ENCODE measurements at regions not wholly inside any gene's neighbourhood (a gene's known extent, or its start where the extent isn't known, plus 50 kb on each side); places are given as distances from the start of the nearest gene placed in this dataset.

DNA sequence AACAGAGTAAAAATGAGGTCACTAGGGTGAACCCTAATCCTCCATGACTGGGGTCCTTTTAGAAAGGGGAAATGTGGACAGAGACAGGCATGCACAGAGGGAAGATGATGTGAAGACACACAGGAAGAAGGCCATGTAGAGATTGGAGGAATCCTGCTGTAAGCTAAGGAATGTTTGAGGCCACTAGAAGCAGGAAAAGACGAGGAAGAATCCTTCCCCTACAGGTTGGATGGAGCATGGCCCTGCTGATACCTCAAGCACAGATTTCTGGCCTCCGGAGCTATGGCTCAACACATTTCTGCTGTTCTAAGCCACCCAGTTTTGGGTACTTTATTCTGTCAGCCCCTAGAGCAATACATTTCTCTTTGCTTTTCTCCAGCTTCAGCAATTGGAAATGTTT, 486.9 kb downstream of the MIAT start:
- peaks cover 7% of the 10 kb centered on the region for H3K9me3 Mint-ChIP-seq
- peaks cover 22% of the 10 kb centered on the region for H3K4me1 Mint-ChIP-seq
- H3K27ac Mint-ChIP-seq = no peak overlapping the region
- H3K36me3 Mint-ChIP-seq = no peaks in the 10 kb centered on the region
- DNase-seq (ENCODE audit: low spot score in 2 of 2, unreplicated experiment in 2 of 2) = no peak
- H3K27me3 Mint-ChIP-seq (ENCODE audit: low read depth) = peaks cover 7% of the 10 kb centered on the region
- TF ChIP-seq, protein P1, sequence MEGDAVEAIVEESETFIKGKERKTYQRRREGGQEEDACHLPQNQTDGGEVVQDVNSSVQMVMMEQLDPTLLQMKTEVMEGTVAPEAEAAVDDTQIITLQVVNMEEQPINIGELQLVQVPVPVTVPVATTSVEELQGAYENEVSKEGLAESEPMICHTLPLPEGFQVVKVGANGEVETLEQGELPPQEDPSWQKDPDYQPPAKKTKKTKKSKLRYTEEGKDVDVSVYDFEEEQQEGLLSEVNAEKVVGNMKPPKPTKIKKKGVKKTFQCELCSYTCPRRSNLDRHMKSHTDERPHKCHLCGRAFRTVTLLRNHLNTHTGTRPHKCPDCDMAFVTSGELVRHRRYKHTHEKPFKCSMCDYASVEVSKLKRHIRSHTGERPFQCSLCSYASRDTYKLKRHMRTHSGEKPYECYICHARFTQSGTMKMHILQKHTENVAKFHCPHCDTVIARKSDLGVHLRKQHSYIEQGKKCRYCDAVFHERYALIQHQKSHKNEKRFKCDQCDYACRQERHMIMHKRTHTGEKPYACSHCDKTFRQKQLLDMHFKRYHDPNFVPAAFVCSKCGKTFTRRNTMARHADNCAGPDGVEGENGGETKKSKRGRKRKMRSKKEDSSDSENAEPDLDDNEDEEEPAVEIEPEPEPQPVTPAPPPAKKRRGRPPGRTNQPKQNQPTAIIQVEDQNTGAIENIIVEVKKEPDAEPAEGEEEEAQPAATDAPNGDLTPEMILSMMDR (IDR thresholded peaks at IDR 0.05; ENCODE audit: unreplicated experiment) = no peak
- no peak overlapping the region for H3K4me3 Mint-ChIP-seq

DNA sequence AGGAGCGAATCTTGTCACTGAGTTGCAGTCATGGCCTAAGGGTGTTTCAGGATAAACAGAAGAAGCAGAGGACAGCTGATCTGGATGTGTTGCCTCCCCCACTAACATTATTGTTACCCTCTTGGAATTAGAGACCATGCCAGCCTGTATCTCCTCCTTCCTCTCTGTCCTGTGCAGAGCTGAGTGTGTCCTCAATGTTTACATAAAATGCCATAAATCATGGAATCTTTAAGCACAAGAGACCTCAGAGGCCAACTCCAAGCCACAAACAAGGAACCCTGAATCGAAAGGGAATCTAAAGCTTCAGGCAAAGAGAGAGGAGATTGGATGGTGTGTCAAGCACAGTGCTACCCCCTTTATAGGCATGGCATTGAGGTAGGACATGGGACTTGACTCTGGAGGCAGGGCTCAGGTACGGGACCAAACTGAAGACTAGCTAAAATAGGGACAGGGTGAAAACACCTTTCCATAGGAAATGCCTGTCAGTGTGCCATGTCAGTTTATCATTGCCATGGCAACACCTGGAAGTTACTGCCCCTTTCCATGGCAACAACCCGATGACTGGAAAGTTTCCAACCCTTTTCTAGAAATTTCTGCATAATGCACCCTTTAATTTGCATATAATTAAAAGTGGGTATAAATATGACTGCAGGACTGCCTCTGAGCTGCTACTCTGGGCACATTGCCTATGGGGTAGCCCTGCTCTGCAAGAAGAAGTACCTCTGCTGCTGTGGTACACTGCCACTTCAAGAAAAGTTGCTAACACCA, 489.7 kb downstream of the MIAT start:
- Mint-ChIP-seq H3K4me3 (no peak overlapping the region), H3K27ac (no peak overlapping the region), H3K27me3 (ENCODE audit: low read depth) (peaks cover 5% of the 10 kb centered on the region)

DNA sequence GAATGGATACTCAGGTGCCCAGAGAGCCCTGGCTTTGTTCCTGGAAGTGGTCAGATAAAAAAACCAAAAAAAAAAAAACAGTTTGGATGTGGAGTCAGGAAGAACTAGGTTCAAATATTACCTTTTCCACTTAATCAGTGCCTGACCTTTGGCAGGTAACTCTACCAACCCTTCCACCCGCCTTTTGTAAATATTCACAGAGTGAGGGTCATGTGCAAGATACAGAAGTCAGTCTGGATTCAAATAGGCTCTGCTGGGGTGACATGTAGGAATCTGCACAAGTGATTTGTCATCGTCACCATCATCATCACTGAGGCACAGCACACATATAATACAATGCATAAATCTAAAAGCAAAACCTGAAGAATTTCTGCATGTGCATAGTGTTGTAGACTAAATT, 490.7 kb downstream of the MIAT start:
- TF ChIP-seq, protein P1 (IDR thresholded peaks at IDR 0.05; ENCODE audit: unreplicated experiment) = no peak
- peaks cover 12% of the 10 kb centered on the region for H3K9me3 Mint-ChIP-seq
- H3K4me3 Mint-ChIP-seq = no peak overlapping the region
- peaks cover 12% of the 10 kb centered on the region for H3K4me1 Mint-ChIP-seq
- no peak overlapping the region for H3K27ac Mint-ChIP-seq
- H3K27me3 Mint-ChIP-seq (ENCODE audit: low read depth) = peaks cover 2% of the 10 kb centered on the region
- DNase-seq (ENCODE audit: low spot score in 2 of 2, unreplicated experiment in 2 of 2) = no peak
- H3K36me3 Mint-ChIP-seq = no peaks in the 10 kb centered on the region

More for the DNA sequence above, 489.7 kb downstream of the MIAT start:
- no peak for DNase-seq (ENCODE audit: low spot score in 2 of 2, unreplicated experiment in 2 of 2)
- H3K4me1 Mint-ChIP-seq = peaks cover 14% of the 10 kb centered on the region
- TF ChIP-seq, protein P1 (IDR thresholded peaks at IDR 0.05; ENCODE audit: unreplicated experiment) = no peak
- H3K36me3 Mint-ChIP-seq = no peaks in the 10 kb centered on the region
- peaks cover 7% of the 10 kb centered on the region for H3K9me3 Mint-ChIP-seq

DNA sequence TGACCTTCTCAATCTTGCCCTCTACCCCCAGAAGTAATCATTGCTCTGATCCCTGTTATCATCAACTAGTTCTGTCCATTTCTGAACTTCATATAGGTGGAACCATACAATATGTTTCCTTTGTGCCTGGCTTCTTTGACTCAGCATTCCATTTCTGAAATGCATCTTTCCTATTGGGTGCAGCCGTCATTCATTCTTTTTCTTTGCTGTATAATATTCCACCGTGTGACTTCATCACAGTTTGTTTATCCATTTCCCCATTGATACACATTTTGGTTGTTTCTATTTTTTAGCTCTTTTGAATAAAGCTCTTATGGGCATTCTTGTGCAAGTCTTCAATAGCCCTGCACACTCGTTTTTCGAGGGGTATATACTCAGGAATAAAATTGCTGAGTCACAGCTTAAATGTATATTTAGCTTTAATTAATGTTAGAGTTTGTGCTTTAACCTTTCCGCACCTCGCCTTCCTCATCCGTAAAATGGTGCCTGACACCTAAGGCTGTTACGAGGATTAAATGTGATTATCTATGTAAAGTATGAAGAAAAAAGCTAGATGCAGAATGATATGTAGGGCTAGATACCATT, 491.6 kb downstream of the MIAT start:
- Mint-ChIP-seq H3K27me3 (ENCODE audit: low read depth) (no peaks in the 10 kb centered on the region), H3K36me3 (no peaks in the 10 kb centered on the region), H3K9me3 (peaks cover 15% of the 10 kb centered on the region), H3K4me1 (peaks cover 12% of the 10 kb centered on the region), H3K27ac (no peak overlapping the region), H3K4me3 (no peak overlapping the region)
- TF ChIP-seq, protein P1 (IDR thresholded peaks at IDR 0.05; ENCODE audit: unreplicated experiment) = no peak
- no peak for DNase-seq (ENCODE audit: low spot score in 2 of 2, unreplicated experiment in 2 of 2)

DNA sequence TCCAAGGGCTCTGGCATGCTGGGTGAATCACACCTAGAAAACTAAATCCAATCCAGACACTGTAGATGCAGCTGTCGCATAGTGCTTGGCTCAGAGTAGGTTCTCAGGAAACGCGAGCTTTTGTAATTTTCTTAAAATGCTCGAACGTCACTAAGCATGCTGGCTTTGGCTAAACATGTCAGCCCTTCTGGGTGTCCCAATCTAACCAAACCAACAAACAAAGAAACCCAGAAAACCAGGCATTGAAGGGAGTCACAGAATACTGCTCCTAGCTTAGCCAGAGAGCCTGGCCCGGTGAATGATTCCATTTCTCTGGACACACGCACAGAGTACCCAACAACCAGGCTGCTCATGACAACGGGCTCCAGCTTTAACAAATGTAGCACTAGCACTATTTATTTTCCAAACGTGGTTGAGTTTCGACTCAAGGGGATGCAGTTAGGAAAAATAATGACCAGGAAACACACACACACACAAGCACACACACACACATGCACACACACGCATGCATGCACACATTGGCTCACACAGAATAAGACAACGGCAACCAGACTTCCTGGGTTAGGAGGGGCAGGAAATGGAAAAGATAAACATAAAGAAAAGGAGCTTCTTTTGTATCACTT, 492.6 kb downstream of the MIAT start:
- H3K4me3 Mint-ChIP-seq = no peak overlapping the region
- no peaks in the 10 kb centered on the region for H3K27me3 Mint-ChIP-seq (ENCODE audit: low read depth)
- TF ChIP-seq, protein P1 (IDR thresholded peaks at IDR 0.05; ENCODE audit: unreplicated experiment) = no peak
- no peaks in the 10 kb centered on the region for H3K36me3 Mint-ChIP-seq
- DNase-seq (ENCODE audit: low spot score in 2 of 2, unreplicated experiment in 2 of 2) = no peak
- peaks cover 15% of the 10 kb centered on the region for H3K9me3 Mint-ChIP-seq
- no peak overlapping the region for H3K27ac Mint-ChIP-seq
- peaks cover 12% of the 10 kb centered on the region for H3K4me1 Mint-ChIP-seq
